Thyroid gland (tissue), 4 donors: ENCODE measurements at regions not wholly inside any gene's neighbourhood (a gene's known extent, or its start where the extent isn't known, plus 50 kb on each side); places are given as distances from the start of the nearest gene placed in this dataset.

ENCODE experiments used
- DNase-seq, 2 donors: peaks; one replicate each; pipeline ENCODE4 v3.0.0-alpha.2; 2019
- H3K27ac ChIP-seq, 3 donors: fragments of 200-600 bp; sonication (generic); 1 replicate in 2 of 3; 2 replicates in 1 of 3; pipeline ENCODE4 v1.5.1; 2016 to 2019; ENCODE audit warnings: mild to moderate bottlenecking in 1 of 3, moderate library complexity in 1 of 3
- H3K27me3 ChIP-seq: fragments of 200-600 bp; sonication (generic); one replicate; pipeline ENCODE4 v1.5.1; 2019
- H3K36me3 ChIP-seq, 2 donors: fragments of 200-600 bp; sonication (generic); one replicate each; pipeline ENCODE4 v1.5.1; 2016 to 2019
- H3K4me1 ChIP-seq, 2 donors: fragments of 200-600 bp; sonication (generic); one replicate each; pipeline ENCODE4 v1.5.1; 2017 to 2019
- H3K4me3 ChIP-seq, 3 donors: fragments of 200-600 bp; sonication (generic); replicated peaks in 1 of 3; 1 replicate in 2 of 3; 2 replicates in 1 of 3; pipeline ENCODE4 v1.5.1; 2016; ENCODE audit warnings: mild to moderate bottlenecking in 1 of 3
- H3K9me3 ChIP-seq: fragments of 200-600 bp; sonication (generic); one replicate; pipeline ENCODE4 v1.5.1; 2017
- POLR2A ChIP-seq, 2 donors: fragments of 450-650 bp; IDR thresholded peaks; one replicate each; pipeline ENCODE4 v1.6.1; 2017; ENCODE audit warnings: antibody characterized with exemption in 2 of 2, mild to moderate bottlenecking in 2 of 2, moderate library complexity in 1 of 2
- WGBS, 2 donors: methylation state at CpG; one replicate each; pipeline ENCODE4 v1.1.5; 2017; 5-methylcytosine and 5-hydroxymethylcytosine counted together
- intact Hi-C: fragments of 100-400 bp; cut with DNase I; formaldehyde crosslinking; loops from one replicate; pipeline ENCODE4 v1.15.1; 2023
- TF ChIP-seq, protein P1 (sequence below), 6 experiments: fragments of 200-600 bp in 3 of 6; fragments of 450-650 bp in 3 of 6; sonication (generic) in 3 of 6; IDR thresholded peaks; one replicate each; pipeline ENCODE4 v1.5.1; 2016 to 2019; ENCODE audit warnings: antibody characterized with exemption in 6 of 6, mild to moderate bottlenecking in 2 of 6, inconsistent platforms in 1 of 6, moderate library complexity in 1 of 6

DNA sequence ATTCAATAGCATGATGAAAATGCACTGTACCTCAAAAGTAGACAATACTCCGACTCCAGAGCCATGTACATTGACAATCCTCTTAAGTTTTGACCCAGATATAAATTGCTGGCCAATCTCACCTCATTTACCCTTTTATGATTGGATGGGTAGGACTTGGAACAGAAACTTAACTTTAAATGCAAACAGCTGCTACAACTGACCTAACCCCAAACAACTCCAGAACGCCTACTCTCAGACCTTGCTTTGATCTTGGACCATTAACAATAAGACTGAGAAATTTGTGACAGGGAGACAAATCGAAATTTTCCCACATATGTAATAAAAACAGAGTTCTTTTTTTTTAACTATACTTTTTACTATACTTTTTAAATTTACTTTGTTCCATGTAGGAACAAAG, 200.5 kb upstream of the MCHR2 start:
- no peak for DNase-seq
- no peaks in the 10 kb centered on the region for H3K27me3 ChIP-seq
- intact Hi-C loops: no loop called here

DNA sequence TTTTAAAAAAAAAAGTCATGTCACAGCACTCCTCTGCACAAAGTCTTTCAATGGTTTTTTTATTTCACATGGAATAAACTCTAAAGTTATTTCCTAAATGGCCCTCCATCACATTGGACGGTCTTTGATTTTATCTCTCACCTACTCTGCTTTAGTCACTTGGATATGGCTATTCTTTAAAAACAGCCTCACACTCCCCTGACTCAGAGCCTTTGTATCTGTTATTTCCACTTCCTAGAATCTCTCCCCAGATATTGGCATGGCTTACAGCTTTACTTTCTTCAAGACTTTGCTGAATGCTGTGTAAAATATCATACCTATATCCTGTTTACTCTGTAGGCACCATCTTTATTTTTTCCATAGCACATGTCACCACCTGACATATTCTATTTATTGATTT, 194.7 kb upstream of the MCHR2 start:
- Histone ChIP-seq H3K4me3 (no peak overlapping the region), H3K4me1 (no peaks in the 10 kb centered on the region), H3K36me3 (no peaks in the 10 kb centered on the region), H3K27ac (no peak overlapping the region), H3K9me3 (no peaks in the 10 kb centered on the region), H3K27me3 (no peaks in the 10 kb centered on the region)
- TF ChIP-seq, protein P1, sequence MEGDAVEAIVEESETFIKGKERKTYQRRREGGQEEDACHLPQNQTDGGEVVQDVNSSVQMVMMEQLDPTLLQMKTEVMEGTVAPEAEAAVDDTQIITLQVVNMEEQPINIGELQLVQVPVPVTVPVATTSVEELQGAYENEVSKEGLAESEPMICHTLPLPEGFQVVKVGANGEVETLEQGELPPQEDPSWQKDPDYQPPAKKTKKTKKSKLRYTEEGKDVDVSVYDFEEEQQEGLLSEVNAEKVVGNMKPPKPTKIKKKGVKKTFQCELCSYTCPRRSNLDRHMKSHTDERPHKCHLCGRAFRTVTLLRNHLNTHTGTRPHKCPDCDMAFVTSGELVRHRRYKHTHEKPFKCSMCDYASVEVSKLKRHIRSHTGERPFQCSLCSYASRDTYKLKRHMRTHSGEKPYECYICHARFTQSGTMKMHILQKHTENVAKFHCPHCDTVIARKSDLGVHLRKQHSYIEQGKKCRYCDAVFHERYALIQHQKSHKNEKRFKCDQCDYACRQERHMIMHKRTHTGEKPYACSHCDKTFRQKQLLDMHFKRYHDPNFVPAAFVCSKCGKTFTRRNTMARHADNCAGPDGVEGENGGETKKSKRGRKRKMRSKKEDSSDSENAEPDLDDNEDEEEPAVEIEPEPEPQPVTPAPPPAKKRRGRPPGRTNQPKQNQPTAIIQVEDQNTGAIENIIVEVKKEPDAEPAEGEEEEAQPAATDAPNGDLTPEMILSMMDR (IDR thresholded peaks at IDR 0.05): no peak
- TF ChIP-seq POLR2A (IDR thresholded peaks at IDR 0.05): no peak
- intact Hi-C loops: no loop called here
- WGBS, 2 donors: 75 to 82% methylated on average over 1 of the region's 1 CpG
- DNase-seq: no peak

More for the DNA sequence above, 200.5 kb upstream of the MCHR2 start:
- Histone ChIP-seq H3K36me3 (no peaks in the 10 kb centered on the region), H3K4me3 (no peak overlapping the region), H3K27ac (no peak overlapping the region), H3K4me1 (no peaks in the 10 kb centered on the region), H3K9me3 (no peaks in the 10 kb centered on the region)
- TF ChIP-seq POLR2A (IDR thresholded peaks at IDR 0.05): no peak
- TF ChIP-seq, protein P1 (IDR thresholded peaks at IDR 0.05): no peak
- WGBS, 2 donors: 61 to 64% methylated on average over 3 of the region's 3 CpGs

DNA sequence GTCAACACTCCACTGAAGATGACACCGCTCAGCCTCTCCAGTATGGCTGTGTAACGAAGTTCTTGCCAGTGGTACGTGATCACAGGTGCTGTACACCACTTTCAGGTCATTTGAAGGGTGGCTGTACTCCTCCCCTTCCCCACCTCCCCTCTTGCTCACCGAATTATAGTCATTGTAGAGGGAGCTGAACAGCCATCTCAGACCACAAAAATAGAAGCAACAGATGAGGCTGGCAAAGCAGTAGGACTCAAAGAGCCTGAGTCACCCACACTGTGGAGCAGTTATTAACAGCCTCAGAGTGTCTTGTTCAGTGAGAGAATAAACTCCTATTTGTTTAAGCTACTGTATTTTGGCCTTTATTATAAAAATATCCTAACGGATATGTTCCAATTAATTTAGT, 192.5 kb upstream of the MCHR2 start:
- TF ChIP-seq, protein P1 (IDR thresholded peaks at IDR 0.05): no peak
- TF ChIP-seq POLR2A (IDR thresholded peaks at IDR 0.05): no peak
- intact Hi-C loops: no loop called here
- Histone ChIP-seq H3K9me3 (no peaks in the 10 kb centered on the region), H3K27ac (no peak overlapping the region), H3K27me3 (no peaks in the 10 kb centered on the region), H3K4me3 (no peak overlapping the region), H3K36me3 (no peaks in the 10 kb centered on the region), H3K4me1 (no peaks in the 10 kb centered on the region)
- DNase-seq: no peak
- 80 to 93% methylated on average over 5 of the region's 5 CpGs for WGBS, 2 donors

DNA sequence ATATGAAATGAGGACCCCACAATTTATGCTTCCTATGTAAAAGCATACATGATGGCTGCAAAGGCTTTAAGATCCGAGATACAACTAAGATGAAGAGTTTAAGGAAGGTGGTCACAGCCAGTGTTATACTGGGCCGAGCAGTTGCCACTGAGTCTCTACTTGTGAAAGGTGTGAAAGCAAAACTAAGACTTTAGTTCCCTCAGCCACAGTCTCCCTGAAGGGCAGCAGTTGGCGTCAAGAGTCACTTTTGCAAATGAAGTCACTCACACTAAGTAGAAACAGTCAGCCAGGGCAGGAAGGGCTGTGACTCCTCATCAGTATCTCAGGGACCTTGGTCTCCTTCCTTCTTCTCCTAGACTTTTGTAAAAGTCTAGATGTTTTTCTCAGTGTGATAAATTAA, 191.6 kb upstream of the MCHR2 start:
- Histone ChIP-seq H3K4me1 (no peaks in the 10 kb centered on the region), H3K36me3 (no peaks in the 10 kb centered on the region), H3K27me3 (no peaks in the 10 kb centered on the region), H3K27ac (no peak overlapping the region), H3K9me3 (no peaks in the 10 kb centered on the region), H3K4me3 (no peak overlapping the region)
- WGBS, 2 donors: 58 to 69% methylated on average over 3 of the region's 3 CpGs
- no peak for TF ChIP-seq POLR2A (IDR thresholded peaks at IDR 0.05)
- TF ChIP-seq, protein P1 (IDR thresholded peaks at IDR 0.05): no peak
- DNase-seq: no peak
- intact Hi-C loops: no loop called here

DNA sequence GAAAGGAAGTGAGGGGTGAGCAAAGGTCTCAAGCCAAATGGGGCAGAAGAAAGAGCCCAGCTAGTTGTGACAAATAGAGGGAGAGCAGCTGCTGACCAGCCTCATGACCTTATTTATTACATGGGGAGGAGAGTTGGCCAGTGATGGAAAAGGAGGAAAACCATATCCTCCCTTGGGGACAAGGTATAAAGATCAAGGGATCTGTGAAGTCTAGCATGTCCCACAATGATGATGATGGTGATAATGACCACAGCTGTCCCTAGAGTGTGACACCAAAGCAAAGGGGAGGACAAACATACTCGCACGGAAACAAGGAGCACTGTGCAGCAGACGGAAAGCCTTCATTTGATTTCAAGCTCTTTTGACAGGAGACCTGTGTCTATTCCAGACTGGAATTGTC, 190.4 kb upstream of the MCHR2 start:
- TF ChIP-seq, protein P1 (IDR thresholded peaks at IDR 0.05): no peak
- TF ChIP-seq POLR2A (IDR thresholded peaks at IDR 0.05): no peak

More for the DNA sequence above, 190.4 kb upstream of the MCHR2 start:
- no peak for DNase-seq
- no peaks in the 10 kb centered on the region for H3K9me3 ChIP-seq
- H3K4me1 ChIP-seq: no peaks in the 10 kb centered on the region
- intact Hi-C loops: no loop called here
- H3K27me3 ChIP-seq: no peaks in the 10 kb centered on the region
- WGBS, 2 donors: 70 to 82% methylated on average over 3 of the region's 3 CpGs
- H3K36me3 ChIP-seq: no peaks in the 10 kb centered on the region
- H3K4me3 ChIP-seq: no peak overlapping the region
- H3K27ac ChIP-seq: no peak overlapping the region
